Endothelial cell of umbilical vein (primary cell): ENCODE measurements at regions not wholly inside any gene's neighbourhood (a gene's known extent, or its start where the extent isn't known, plus 50 kb on each side); places are given as distances from the start of the nearest gene placed in this dataset.

Experiments
- BruUV-seq: library from RNA; stranded (reverse); fragments of 400-500 nt; replicated peaks from 2 replicates; lab custom pipeline; 2021; lab: Mats Ljungman, UMichigan
- CTCF ChIA-PET: fragments of 300-600, 350-600 bp; sonication (Branson Sonifier 250); formaldehyde crosslinking; loops from one replicate; lab custom pipeline; 2021; ENCODE audit warnings: antibody characterized with exemption, inconsistent platforms; lab: Charles Lee
- POLR2A ChIA-PET: fragments of 300-600, 350-600 bp; sonication (Branson Sonifier 250); formaldehyde crosslinking; loops from one replicate; lab custom pipeline; 2021; ENCODE audit warnings: antibody characterized with exemption, inconsistent platforms; lab: Charles Lee
- DNase-seq: peaks from one replicate; pipeline ENCODE4 v3.0.0-alpha.2; 2011; ENCODE audit warnings: low read depth, low spot score
- FAIRE-seq: peaks from 2 replicates; lab custom pipeline; 2011; peaks lifted over from hg19 to GRCh38; lab: Jason Lieb, UNC
- H2AFZ ChIP-seq: 2 replicates; pipeline ENCODE4 v1.6.0; 2012; ENCODE audit warnings: low read depth, low read length, control low read depth, inconsistent platforms
- H3K27ac ChIP-seq: 2 replicates; pipeline ENCODE4 v1.5.1; 2011; ENCODE audit warnings: low read depth, mild to moderate bottlenecking, control low read depth, low read length, moderate library complexity; ENCODE audit not compliant: insufficient read depth
- H3K27me3 ChIP-seq, 2 experiments: 2 replicates each; pipeline versions ENCODE4 v1.6.0 to v1.6.1; 2011; ENCODE audit warnings: low read length in 2 of 2, mixed read lengths in 1 of 2; ENCODE audit not compliant: control insufficient read depth in 2 of 2, insufficient read depth in 2 of 2
- H3K36me3 ChIP-seq, 2 experiments: 2 replicates in 1 of 2; 3 replicates in 1 of 2; pipeline ENCODE4 v1.5.1; 2011; ENCODE audit warnings: low read length in 2 of 2, mild to moderate bottlenecking in 1 of 2, moderate library complexity in 1 of 2; ENCODE audit not compliant: control insufficient read depth in 2 of 2, insufficient read depth in 2 of 2; ENCODE audit errors: extremely low read depth in 1 of 2
- H3K4me1 ChIP-seq: 3 replicates; pipeline ENCODE4 v1.5.1; 2011; ENCODE audit warnings: mild to moderate bottlenecking, low read length; ENCODE audit not compliant: control insufficient read depth, insufficient read depth; ENCODE audit errors: extremely low read depth
- H3K4me2 ChIP-seq: 2 replicates; pipeline ENCODE4 v1.6.1; 2011; ENCODE audit warnings: low read length, control low read depth, mixed read lengths; ENCODE audit not compliant: insufficient read depth
- H3K4me3 ChIP-seq, 3 experiments: fragments of 200-600 bp in 1 of 3; sonication (generic), shearing (Covaris generic) in 1 of 3; replicated peaks in 1 of 3; 2 replicates each; pipeline ENCODE4 v1.5.1; 2011 to 2016; ENCODE audit warnings: control low read depth in 3 of 3, low read length in 3 of 3, mild to moderate bottlenecking in 2 of 3, inconsistent platforms in 1 of 3, low read depth in 1 of 3, moderate library complexity in 1 of 3; ENCODE audit not compliant: insufficient read depth in 1 of 3
- H3K79me2 ChIP-seq: 2 replicates; pipeline ENCODE4 v1.6.0; 2012; ENCODE audit warnings: low read length, inconsistent platforms; ENCODE audit not compliant: control insufficient read depth, insufficient read depth
- H3K9ac ChIP-seq: replicated peaks from 2 replicates; pipeline ENCODE3; 2011; ENCODE audit warnings: low read length, control low read depth; ENCODE audit not compliant: insufficient read depth; ENCODE audit errors: extremely low read depth
- H3K9me1 ChIP-seq: replicated peaks from 3 replicates; pipeline ENCODE4 v1.6.0; 2011; ENCODE audit warnings: mild to moderate bottlenecking, low read length; ENCODE audit not compliant: control insufficient read depth, insufficient read depth; ENCODE audit errors: extremely low read depth
- H3K9me3 ChIP-seq: replicated peaks from 2 replicates; pipeline ENCODE4 v1.5.1; 2012; ENCODE audit warnings: low read length, inconsistent platforms; ENCODE audit not compliant: control insufficient read depth, insufficient read depth
- H4K20me1 ChIP-seq: replicated peaks from 2 replicates; pipeline ENCODE3; 2011; ENCODE audit warnings: mild to moderate bottlenecking, low read length; ENCODE audit not compliant: control insufficient read depth, insufficient read depth; ENCODE audit errors: extremely low read depth
- EZH2 ChIP-seq: IDR thresholded peaks from 2 replicates; pipeline ENCODE4 v1.6.1; 2012; ENCODE audit warnings: borderline replicate concordance, low read depth, mild to moderate bottlenecking, moderate library complexity, low read length, inconsistent platforms; ENCODE audit not compliant: severe bottlenecking
- FOS ChIP-seq: IDR thresholded peaks from 2 replicates; pipeline ENCODE4 v1.6.1; 2011; ENCODE audit warnings: mild to moderate bottlenecking, low read length, moderate library complexity, borderline replicate concordance; ENCODE audit not compliant: insufficient read depth
- GATA2 ChIP-seq: IDR thresholded peaks from 2 replicates; pipeline ENCODE4 v1.7.0; 2011; ENCODE audit warnings: low read depth, mild to moderate bottlenecking, moderate library complexity, mixed read lengths, low read length; ENCODE audit not compliant: insufficient read length, insufficient read depth
- JUN ChIP-seq: IDR thresholded peaks from 2 replicates; pipeline ENCODE4 v1.6.1; 2011; ENCODE audit warnings: borderline replicate concordance, low read depth; ENCODE audit not compliant: insufficient read length, insufficient read depth
- MYC ChIP-seq: IDR thresholded peaks from one replicate; pipeline ENCODE4 v1.6.1; 2011; ENCODE audit warnings: mild to moderate bottlenecking, low read depth, low read length
- POLR2A ChIP-seq: IDR thresholded peaks from 2 replicates; pipeline ENCODE4 v1.6.1; 2012; ENCODE audit warnings: low read depth, mild to moderate bottlenecking, control low read depth, low read length
- POLR2AphosphoS5 ChIP-seq: IDR thresholded peaks from 2 replicates; pipeline ENCODE4 v1.6.1; 2012; ENCODE audit warnings: low read depth, mild to moderate bottlenecking, control low read depth, low read length, moderate library complexity; ENCODE audit not compliant: insufficient read depth
- dilution Hi-C: fragments of 300-500 bp; cut with MboI; formaldehyde crosslinking; loops from one replicate; pipeline ENCODE4 v1.15.0; 2019; ENCODE audit warnings: low sequenced_read_pairs; ENCODE audit not compliant: extremely low pct_ligation_motif_present
- intact Hi-C: fragments of 100-400 bp; cut with micrococcal nuclease; formaldehyde crosslinking; loops from one replicate; pipeline ENCODE4 v1.10.0; 2022
- TF ChIP-seq, protein P1 (sequence below), 2 donors: IDR thresholded peaks; 1 replicate in 1 of 2; 2 replicates in 1 of 2; pipeline ENCODE4 v1.5.1; 2011; ENCODE audit warnings: low read length in 2 of 2, mild to moderate bottlenecking in 2 of 2, moderate library complexity in 2 of 2, control low read depth in 1 of 2, inconsistent platforms in 1 of 2, low read depth in 1 of 2; ENCODE audit not compliant: insufficient read depth in 1 of 2; ENCODE audit errors: extremely low read depth in 1 of 2
- TF ChIP-seq, protein P2 (sequence below): IDR thresholded peaks from 2 replicates; pipeline ENCODE4 v1.6.1; 2011; ENCODE audit not compliant: insufficient read depth, insufficient read length

DNA sequence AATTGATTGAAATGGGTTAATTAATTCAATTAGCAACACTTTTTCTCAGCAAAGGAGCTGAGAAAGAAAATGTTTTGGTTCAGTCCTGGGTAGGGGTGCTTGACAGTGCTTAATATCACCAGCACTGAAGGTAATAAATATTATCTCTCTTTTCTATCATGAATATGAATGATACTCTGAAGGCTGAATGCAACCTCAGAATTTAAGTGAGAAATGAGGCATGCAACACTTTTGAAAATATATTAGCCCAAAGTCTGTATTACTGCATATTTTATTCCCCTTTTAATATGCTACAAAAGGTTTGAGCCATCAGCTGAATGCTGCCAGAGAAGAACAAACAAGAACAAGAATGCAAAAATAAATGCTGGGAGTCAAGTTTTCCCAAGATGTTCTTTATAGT is 52.0 kb upstream of the SAMSN1 start:
- no peaks in the 10 kb centered on the region for H3K36me3 ChIP-seq
- no peaks in the 10 kb centered on the region for H3K27me3 ChIP-seq
- H3K4me2 ChIP-seq, result no peak overlapping the region
- no peak overlapping the region for H2AFZ ChIP-seq
- no TSS peak for BruUV-seq
- intact Hi-C loops, result no loop called here
- H3K9me1 ChIP-seq, result no peaks in the 10 kb centered on the region
- peaks cover 8% of the 10 kb centered on the region for H3K4me1 ChIP-seq
- no peak overlapping the region for H3K9ac ChIP-seq
- DNase-seq (no peak), FAIRE-seq (no peak)
- POLR2A ChIA-PET, result no interaction called here
- no peaks in the 10 kb centered on the region for H3K79me2 ChIP-seq
- no peaks in the 10 kb centered on the region for H3K9me3 ChIP-seq
- dilution Hi-C loops, result no loop called here
- TF ChIP-seq EZH2 (no peak), FOS (no peak), MYC (no peak), JUN (no peak), GATA2 (no peak), POLR2A (no peak), POLR2AphosphoS5 (no peak)
- TF ChIP-seq, protein P1, sequence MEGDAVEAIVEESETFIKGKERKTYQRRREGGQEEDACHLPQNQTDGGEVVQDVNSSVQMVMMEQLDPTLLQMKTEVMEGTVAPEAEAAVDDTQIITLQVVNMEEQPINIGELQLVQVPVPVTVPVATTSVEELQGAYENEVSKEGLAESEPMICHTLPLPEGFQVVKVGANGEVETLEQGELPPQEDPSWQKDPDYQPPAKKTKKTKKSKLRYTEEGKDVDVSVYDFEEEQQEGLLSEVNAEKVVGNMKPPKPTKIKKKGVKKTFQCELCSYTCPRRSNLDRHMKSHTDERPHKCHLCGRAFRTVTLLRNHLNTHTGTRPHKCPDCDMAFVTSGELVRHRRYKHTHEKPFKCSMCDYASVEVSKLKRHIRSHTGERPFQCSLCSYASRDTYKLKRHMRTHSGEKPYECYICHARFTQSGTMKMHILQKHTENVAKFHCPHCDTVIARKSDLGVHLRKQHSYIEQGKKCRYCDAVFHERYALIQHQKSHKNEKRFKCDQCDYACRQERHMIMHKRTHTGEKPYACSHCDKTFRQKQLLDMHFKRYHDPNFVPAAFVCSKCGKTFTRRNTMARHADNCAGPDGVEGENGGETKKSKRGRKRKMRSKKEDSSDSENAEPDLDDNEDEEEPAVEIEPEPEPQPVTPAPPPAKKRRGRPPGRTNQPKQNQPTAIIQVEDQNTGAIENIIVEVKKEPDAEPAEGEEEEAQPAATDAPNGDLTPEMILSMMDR (IDR thresholded peaks at IDR 0.05; ENCODE audit: extremely low read depth in 1 of 2, insufficient read depth in 1 of 2, low read depth in 1 of 2, low read length in 2 of 2), result no peak
- TF ChIP-seq, protein P2, sequence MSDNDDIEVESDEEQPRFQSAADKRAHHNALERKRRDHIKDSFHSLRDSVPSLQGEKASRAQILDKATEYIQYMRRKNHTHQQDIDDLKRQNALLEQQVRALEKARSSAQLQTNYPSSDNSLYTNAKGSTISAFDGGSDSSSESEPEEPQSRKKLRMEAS, result no peak
- H3K27ac ChIP-seq, result no peak overlapping the region
- CTCF ChIA-PET, result interaction anchor here (1.6 kb wide), 1 partner anchor 140 kb away, joined by 3 read pairs; no protein-coding TSS in a partner anchor
- H3K4me3 ChIP-seq, result no peak overlapping the region
- H4K20me1 ChIP-seq, result no peaks in the 10 kb centered on the region
